MM.1S (cell line): ENCODE measurements at regions not wholly inside any gene's neighbourhood (a gene's known extent, or its start where the extent isn't known, plus 50 kb on each side); places are given as distances from the start of the nearest gene placed in this dataset.

Source experiments
- EZH2 ChIP-seq: fragments of 300-600 bp; sonication (generic); optimal IDR thresholded peaks from 2 replicates; pipeline ENCODE3; 2017; ENCODE audit warnings: low read depth, mild to moderate bottlenecking, antibody characterized with exemption, low read length, mixed read lengths
- EZH2phosphoT487 ChIP-seq: fragments of 300-600 bp; sonication (generic); IDR thresholded peaks from 2 replicates; pipeline ENCODE4 v1.6.1; 2018; ENCODE audit warnings: antibody characterized with exemption, low read length
- TF ChIP-seq, protein P1 (sequence below): fragments of 300-600 bp; sonication (generic); IDR thresholded peaks from 2 replicates; pipeline ENCODE4 v1.5.1; 2016; ENCODE audit warnings: antibody characterized with exemption, low read length, mixed read lengths

DNA sequence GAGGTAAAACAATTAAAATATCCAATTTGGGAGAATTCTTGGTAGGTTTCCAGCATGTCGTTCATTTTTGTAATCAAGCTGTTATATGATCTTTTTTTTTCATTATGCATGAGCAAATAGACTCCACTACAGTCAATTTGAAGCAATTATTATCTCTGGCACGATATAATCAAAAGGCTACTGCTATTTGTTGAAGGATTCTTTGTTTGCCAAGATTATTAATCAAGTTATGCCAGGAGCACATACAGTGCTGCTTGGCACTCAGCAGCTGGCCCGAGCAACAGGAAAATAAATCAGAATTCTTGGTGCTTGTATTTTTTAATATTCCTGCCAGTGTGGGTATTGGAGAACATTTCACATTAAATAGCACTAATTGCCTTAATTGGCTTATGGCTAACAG lies 279.5 kb downstream of the RND3 start:
- TF ChIP-seq, protein P1, sequence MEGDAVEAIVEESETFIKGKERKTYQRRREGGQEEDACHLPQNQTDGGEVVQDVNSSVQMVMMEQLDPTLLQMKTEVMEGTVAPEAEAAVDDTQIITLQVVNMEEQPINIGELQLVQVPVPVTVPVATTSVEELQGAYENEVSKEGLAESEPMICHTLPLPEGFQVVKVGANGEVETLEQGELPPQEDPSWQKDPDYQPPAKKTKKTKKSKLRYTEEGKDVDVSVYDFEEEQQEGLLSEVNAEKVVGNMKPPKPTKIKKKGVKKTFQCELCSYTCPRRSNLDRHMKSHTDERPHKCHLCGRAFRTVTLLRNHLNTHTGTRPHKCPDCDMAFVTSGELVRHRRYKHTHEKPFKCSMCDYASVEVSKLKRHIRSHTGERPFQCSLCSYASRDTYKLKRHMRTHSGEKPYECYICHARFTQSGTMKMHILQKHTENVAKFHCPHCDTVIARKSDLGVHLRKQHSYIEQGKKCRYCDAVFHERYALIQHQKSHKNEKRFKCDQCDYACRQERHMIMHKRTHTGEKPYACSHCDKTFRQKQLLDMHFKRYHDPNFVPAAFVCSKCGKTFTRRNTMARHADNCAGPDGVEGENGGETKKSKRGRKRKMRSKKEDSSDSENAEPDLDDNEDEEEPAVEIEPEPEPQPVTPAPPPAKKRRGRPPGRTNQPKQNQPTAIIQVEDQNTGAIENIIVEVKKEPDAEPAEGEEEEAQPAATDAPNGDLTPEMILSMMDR: no peak
- TF ChIP-seq EZH2phosphoT487 (no peak), EZH2 (no peak)
